Fibroblast of mammary gland (primary cell): ENCODE measurements at regions not wholly inside any gene's neighbourhood (a gene's known extent, or its start where the extent isn't known, plus 50 kb on each side); places are given as distances from the start of the nearest gene placed in this dataset.
A peak's percentile ranks its signal among the peaks of the same experiment; 100 is the strongest.

Experiments
- DNase-seq: peaks from one replicate; pipeline ENCODE4 v3.0.0-alpha.2; 2010; ENCODE audit warnings: low read depth
- H3K4me3 ChIP-seq: 2 replicates; pipeline ENCODE4 v1.5.1; 2011; ENCODE audit warnings: low read depth, mild to moderate bottlenecking, low read length, moderate library complexity; ENCODE audit not compliant: control insufficient read depth
- TF ChIP-seq, protein P1 (sequence below): conservative IDR thresholded peaks from 2 replicates; pipeline ENCODE4 v1.5.1; 2011; ENCODE audit warnings: low read depth, low read length, inconsistent platforms; ENCODE audit not compliant: control insufficient read depth, insufficient read depth

DNA sequence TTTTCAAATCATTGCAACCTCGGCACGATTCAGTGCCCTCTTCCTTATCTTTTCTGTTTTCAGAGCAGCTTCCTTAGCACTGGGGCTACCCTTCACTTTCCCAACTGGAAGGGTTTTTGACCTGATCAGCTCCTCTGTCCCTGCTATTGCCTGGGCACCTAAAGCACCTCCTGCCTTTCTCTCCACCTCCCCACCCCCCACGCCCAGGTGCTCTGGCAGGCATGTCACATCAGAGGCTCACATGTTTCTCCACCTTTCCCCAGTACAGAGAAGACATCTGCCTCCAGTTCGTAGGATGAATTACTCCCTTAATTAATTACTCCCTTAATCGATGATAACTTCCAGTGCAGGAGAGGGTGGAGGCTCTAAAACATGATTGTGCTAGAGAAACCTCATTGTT is 88.7 kb upstream of the LCLAT1 start:
- no peak overlapping the region for H3K4me3 ChIP-seq

GRCh38 chr2:30358842-30359241 is 88.2 kb upstream of the LCLAT1 start:
- TF ChIP-seq, protein P1, sequence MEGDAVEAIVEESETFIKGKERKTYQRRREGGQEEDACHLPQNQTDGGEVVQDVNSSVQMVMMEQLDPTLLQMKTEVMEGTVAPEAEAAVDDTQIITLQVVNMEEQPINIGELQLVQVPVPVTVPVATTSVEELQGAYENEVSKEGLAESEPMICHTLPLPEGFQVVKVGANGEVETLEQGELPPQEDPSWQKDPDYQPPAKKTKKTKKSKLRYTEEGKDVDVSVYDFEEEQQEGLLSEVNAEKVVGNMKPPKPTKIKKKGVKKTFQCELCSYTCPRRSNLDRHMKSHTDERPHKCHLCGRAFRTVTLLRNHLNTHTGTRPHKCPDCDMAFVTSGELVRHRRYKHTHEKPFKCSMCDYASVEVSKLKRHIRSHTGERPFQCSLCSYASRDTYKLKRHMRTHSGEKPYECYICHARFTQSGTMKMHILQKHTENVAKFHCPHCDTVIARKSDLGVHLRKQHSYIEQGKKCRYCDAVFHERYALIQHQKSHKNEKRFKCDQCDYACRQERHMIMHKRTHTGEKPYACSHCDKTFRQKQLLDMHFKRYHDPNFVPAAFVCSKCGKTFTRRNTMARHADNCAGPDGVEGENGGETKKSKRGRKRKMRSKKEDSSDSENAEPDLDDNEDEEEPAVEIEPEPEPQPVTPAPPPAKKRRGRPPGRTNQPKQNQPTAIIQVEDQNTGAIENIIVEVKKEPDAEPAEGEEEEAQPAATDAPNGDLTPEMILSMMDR: no peak
- H3K4me3 ChIP-seq: no peak overlapping the region
- no peak for DNase-seq

More for the DNA sequence above, 88.7 kb upstream of the LCLAT1 start:
- DNase-seq: no peak
- TF ChIP-seq, protein P1: no peak

- no peak overlapping the region for H3K4me3 ChIP-seq
- TF ChIP-seq, protein P1: no peak
- DNase-seq: peak; percentile 49
Measured at GRCh38 chr2:30359644-30360167, 87.3 kb upstream of the LCLAT1 start.

- TF ChIP-seq, protein P1: no peak
- H3K4me3 ChIP-seq: no peak overlapping the region
- no peak for DNase-seq
Measured at GRCh38 chr2:30361751-30362394, 85.2 kb upstream of the LCLAT1 start.

GRCh38 chr2:30362468-30363081 is 84.5 kb upstream of the LCLAT1 start:
- peak; percentile 47 for DNase-seq
- H3K4me3 ChIP-seq: no peak overlapping the region
- TF ChIP-seq, protein P1: no peak

- no peak overlapping the region for H3K4me3 ChIP-seq
- DNase-seq: no peak
- TF ChIP-seq, protein P1: no peak
Measured at GRCh38 chr2:30363406-30363805, 83.6 kb upstream of the LCLAT1 start.
